GM19238 (cell line): ENCODE measurements at regions not wholly inside any gene's neighbourhood (a gene's known extent, or its start where the extent isn't known, plus 50 kb on each side); places are given as distances from the start of the nearest gene placed in this dataset.

Experiments used
- DNase-seq: peaks from one replicate; pipeline ENCODE4 v3.0.0; 2011; ENCODE audit warnings: low spot score; ENCODE audit not compliant: insufficient read length

DNA sequence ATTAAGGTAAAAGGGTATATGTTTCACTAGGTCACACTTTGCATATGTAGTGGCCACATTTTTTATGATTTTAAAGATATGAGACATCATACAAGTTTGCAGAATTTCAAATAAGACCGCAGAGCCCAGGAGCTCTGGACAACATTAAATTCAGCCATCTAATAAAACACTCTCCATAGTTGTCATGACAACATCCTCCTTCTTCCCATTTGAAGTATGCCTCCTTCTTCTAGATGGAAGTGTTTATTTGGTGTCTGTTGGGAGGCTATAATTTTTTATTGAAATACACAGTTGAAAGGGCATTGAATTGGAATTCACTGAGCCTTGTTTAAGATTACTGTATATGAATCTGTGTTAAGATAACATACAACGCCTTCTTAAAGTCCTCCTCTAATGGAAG is 467.3 kb downstream of the CMPK2 start:
- DNase-seq, result no peak

DNA sequence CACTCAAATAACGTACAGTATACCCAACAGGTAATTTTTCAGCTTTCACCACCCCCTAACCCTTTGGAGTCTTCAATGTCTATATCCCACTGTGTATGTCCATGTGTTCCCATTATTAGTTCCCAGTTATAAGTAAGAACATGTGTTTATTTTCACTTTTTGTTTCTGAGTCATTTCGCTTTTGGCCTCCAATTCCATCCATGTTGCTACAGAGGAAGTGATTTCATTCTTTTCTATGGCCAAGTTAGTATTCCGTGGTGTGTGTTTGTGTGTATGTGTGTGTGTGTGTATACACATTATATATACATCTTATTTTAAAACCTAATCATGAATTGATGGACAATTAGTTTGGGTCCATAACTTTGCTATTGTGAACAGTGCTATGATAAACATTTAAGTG is 464.4 kb downstream of the CMPK2 start:
- DNase-seq, result no peak

- DNase-seq, result no peak
Observed at GRCh38 chr2:6408057-6408456, 457.6 kb downstream of the CMPK2 start.

- DNase-seq, result no peak
Observed at GRCh38 chr2:6410313-6410712, 455.4 kb downstream of the CMPK2 start.

DNA sequence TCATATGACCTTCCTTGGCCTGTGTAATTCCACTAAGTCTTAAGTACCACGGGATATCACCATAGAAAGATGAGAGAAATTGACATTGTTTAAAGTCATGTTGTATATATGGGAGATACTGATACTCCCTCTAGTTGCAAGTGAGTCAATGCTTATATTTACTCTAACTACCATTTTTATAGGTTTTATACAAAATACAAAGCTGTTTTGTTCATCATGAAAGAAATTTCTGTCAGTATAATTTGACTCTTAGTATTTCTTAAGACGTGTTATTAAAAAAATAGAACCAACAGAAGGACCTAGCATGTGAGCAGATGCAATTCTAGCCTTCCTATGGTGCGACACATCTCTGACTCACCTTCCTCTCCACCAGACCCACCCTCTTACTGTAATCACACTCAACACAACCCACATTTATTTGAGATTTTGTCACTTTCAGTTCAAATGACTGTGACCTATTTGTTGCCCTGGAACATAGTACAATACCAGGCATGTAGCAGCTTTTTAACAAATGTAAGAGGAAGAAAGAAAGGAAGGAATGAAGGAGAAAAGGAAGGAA is 453.1 kb downstream of the CMPK2 start:
- DNase-seq, result no peak

DNA sequence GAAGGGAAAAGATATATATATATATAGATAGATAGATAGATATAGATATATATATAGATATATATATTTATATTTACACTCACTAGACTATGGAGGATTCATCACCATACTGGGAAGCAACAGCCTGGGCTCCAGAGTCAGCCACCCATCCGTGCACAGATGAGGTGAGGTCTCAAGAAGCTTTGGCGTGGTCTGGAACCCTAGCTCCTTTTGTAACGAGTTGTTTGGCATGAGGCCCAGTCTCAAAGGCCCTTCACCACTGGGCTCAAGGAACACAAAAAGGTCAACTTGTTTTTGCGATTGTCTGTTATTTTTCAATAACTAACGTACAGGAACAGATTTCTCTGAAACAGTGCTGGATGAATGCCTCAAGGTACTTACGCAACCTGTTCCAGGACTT is 448.7 kb downstream of the CMPK2 start:
- DNase-seq, result no peak

- DNase-seq, result no peak
Observed at GRCh38 chr2:6418291-6418690, 447.4 kb downstream of the CMPK2 start.

DNA sequence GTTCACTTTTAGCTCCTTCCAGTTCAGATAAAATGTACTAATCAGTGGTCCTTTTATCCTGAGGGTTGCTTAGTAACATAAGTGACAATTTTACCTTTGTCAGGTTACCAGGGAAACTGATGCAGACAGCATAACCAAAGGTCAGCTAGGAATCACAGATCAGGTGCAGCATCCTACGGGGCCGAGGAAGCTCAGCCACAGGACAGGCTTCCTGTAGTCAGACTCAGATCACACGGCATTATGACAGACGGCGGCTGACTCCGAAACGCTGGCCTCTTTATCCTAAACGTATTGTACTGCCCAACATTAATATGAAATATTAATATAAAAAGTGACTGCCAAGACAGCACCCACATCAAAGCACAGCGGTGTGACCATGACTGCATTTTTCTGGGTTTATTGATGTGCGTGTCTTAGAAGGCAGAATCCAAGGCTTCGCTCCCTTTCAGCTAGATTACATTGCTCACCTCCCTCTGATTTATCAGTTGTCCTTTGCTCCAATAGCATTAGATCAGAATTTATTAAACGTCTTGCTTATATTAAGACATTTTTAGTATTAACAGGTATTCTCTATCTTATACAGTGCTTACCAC is 444.5 kb downstream of the CMPK2 start:
- no peak for DNase-seq

GRCh38 chr2:6421888-6422287 is 443.8 kb downstream of the CMPK2 start:
- DNase-seq, result no peak

DNA sequence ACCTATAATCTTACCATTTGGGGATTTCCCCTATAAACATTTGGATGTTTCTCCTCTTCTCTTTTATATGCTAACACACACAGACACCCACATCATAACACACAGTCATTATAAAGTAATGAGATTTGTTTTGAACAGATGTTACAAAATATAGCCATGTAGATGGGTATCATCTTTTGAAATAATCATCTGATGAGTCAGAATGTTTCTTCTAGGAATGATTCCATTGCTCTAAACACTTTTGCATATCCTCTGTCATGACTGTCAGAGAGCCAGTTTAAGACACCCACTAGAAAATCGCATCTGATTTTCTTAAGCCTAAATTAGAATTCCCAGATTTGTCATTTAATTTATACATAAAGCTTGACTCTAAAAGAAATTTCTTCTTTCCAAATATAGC is 442.6 kb downstream of the CMPK2 start:
- no peak for DNase-seq

DNA sequence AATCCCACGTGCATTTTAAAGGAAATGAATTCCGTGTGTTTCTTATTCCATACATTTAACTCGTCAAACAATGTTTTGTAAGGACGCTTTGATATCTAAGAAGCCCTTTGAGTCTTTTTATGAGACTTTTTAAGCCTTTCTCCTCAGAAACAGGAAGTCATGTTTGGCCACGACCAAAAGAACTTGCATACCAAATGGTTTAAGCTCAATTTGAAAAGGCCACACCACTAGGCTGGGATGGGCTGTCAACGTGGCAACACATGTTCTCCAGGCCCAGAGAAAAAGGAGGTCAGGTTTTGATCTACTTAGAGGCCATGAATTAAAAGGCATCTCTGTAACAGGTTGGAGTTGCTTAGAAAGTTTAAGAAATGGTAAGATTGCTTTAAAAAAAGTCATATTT is 441.8 kb downstream of the CMPK2 start:
- no peak for DNase-seq

DNA sequence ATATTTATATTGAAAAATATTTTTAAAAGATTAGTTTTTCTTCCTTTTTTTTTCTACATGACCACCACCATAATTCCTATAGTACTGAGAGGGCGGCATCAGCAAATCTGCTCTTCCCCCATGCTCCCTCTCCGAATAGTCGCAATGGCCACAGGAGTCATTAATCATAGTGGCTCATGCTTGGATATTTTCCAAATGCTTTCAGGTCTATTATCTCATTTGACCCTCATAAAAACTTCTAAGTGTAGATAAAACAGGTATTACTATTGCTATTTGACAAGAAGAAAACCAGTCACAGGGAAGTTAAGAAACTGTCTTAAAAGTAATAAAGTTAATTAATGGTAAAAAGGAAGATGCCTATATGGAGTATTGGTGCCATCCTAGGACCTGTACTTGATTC is 440.7 kb downstream of the CMPK2 start:
- DNase-seq, result no peak

- DNase-seq, result no peak
Observed at GRCh38 chr2:6429210-6429986, 436.3 kb downstream of the CMPK2 start.

DNA sequence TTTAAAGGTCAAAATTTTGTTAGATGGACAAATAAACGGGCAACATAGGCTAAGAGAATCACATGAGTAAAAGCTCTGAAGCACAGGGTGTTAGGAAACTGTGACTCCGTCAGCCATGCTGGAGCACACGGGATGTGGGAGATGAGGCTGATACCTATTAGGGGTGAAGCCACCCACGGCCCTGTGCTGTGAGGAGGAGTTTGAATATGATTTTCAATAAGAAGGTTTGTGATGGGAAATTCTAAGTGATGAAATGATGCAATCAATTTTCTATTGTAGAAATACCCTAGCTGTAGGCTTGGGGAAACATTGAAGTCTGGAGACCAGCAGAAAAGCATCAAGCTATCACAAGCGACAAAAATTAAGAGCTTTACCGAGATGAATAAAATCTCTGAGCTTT is 431.3 kb downstream of the CMPK2 start:
- no peak for DNase-seq

DNA sequence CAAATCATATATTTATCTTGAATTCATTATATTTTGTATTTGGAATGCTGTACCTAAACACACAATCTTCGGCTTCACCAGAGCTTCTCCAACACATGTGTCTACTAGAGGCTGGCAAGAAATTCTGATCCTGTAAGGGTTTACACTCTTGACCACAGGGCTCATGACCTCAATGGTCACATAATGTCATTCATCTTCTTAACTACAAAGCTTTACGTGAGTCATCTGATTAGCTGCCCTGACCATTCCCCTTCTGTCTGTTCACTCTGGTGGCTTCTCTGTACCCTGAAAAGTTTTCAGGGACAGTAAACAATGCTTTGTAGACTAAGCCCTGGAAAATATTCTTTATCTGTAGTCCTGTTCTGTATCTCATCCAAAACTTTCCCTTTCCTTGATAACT is 423.9 kb downstream of the CMPK2 start:
- DNase-seq, result no peak

- DNase-seq, result no peak
Observed at GRCh38 chr2:6442252-6442985, 423.3 kb downstream of the CMPK2 start.

DNA sequence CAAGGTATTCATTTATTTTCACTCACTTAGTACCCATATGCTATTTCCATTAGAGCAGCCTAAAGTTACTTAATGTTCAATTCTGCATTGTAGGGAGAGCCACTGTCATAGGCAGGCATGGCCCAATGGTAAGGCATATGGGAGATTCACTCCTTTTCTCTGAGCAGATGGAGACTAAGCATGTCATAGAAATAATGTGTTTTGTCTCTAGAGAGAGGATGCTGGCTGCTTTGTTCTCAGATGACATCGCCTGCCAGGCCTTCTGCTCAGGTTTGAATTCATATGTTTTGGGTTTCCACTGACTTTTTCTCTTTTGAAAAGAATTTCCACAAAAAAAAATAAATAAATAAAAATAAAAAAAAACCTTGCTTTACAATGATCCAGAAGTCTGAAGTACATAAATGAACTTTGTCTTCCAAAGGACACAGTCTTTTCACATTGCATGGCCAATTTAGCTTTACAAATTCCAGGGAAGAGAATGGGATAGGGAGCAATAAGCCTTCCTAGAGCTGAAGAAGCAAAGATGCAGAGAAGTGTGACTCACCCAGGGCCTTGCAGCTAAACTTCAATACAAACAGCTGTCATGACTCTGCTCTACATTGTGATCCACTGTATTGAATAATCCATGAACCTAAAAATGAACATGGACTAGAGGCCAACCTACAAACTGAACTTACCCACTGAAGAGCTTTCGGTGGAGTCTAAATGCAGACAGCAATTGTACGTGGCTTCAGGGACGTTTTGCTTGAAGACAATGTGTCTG is 422.5 kb downstream of the CMPK2 start:
- DNase-seq, result no peak

GRCh38 chr2:6444514-6444913 is 421.2 kb downstream of the CMPK2 start:
- DNase-seq, result no peak

DNA sequence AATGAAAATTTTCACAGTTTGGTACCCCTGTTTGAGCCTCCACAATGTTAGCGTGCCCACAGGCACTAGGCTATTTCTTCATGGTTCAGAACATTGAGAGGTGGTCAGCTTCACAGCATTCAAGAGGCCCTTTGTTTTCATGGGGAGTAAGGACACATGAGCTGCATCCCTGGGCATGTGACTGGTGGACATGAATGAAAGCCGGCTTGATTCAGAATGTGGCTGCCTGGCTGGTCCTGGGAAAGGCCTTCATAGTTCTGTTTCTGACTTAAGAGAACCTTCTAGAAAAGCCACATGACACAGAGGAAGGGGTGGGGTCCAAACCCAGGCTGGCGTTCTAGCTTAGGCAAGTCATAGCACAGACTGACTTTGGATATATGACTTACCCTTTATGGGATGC is 420.6 kb downstream of the CMPK2 start:
- DNase-seq, result no peak

DNA sequence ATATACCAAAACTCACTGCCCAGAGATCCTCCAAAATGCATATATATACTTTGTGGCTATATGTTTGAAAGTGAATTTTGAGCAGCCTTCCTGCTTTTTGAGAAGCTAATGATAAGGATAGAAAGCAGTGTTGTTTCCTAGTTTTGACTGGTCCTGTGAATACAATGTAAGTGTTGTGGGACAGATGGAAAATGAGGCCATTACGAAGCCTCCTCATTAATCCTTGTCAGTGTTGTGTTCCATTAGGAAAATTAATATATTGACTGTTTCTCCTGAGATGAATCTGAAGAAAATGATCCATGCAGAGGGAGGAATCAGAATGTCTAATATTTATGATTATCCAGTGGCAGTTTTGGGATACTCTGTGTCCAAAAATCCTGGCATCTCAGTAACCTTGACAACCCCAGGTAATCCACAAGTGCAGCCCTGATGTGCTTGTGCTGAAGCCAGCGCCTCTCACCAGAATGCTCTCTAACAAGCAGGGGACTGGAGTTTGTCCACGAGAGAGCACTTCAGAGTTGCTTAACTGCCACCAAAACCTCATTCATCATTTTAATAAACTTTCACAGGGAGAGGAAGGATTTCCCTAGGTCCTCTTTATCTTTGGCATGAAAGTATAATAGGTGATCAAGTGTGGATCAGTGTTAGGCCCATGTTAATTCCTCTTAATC is 418.6 kb downstream of the CMPK2 start:
- no peak for DNase-seq

GRCh38 chr2:6448893-6449292 is 416.8 kb downstream of the CMPK2 start:
- no peak for DNase-seq
